ENCODE measurements at regions not wholly inside any gene's neighbourhood (a gene's known extent, or its start where the extent isn't known, plus 50 kb on each side); places are given as distances from the start of the nearest gene placed in this dataset.

DNA sequence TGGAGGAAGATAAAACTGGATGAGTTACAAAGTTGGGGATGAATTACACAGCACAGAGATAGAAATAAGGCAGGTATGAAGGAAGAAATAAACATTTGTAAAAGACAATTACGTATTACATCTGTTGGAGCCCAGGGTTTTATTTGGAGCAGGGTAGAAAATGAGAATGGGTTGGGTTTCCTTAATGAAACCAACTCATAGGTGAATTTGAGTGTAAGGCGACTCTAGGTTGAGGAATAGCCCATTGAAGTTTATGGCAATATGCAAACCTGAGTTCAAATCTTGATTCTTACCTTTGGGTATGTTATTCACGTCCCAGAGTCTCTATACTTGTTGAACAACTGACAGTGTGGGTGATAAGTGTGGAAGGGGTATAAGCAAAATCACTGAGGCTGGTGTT, 422.3 kb upstream of the WWC1 start:
- Mint-ChIP-seq H3K9me3 (peaks cover 3% of the 10 kb centered on the region), H3K27me3 (peaks cover 5% of the 10 kb centered on the region)

DNA sequence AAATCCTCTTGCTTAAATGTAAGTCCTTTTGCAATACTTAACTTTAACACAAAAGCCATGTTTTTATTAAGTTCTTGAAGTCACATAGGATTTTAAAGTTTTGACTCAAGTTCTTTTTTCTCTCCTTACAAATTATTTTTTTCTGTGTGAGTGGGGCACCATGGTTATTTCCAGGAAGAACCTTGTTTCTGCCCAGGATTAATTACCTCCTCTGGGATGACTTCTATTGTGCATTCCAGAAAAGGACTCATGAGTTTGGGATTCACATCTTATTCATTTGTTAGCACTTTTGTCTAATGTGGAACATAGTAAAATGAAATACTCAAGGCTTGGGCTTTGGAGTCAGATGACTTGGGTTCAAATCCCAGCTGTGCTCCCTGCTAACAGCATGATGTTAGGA, 421.4 kb upstream of the WWC1 start:
- Mint-ChIP-seq H3K4me3 (no peak overlapping the region), H3K36me3 (ENCODE audit: low read depth) (no peaks in the 10 kb centered on the region), H3K4me1 (ENCODE audit: low read depth) (no peaks in the 10 kb centered on the region), H3K9me3 (peaks cover 7% of the 10 kb centered on the region), H3K27me3 (peaks cover 5% of the 10 kb centered on the region), H3K27ac (no peak overlapping the region)
- POLR2A ChIA-PET = no interaction called here
- TF ChIP-seq, protein P1, sequence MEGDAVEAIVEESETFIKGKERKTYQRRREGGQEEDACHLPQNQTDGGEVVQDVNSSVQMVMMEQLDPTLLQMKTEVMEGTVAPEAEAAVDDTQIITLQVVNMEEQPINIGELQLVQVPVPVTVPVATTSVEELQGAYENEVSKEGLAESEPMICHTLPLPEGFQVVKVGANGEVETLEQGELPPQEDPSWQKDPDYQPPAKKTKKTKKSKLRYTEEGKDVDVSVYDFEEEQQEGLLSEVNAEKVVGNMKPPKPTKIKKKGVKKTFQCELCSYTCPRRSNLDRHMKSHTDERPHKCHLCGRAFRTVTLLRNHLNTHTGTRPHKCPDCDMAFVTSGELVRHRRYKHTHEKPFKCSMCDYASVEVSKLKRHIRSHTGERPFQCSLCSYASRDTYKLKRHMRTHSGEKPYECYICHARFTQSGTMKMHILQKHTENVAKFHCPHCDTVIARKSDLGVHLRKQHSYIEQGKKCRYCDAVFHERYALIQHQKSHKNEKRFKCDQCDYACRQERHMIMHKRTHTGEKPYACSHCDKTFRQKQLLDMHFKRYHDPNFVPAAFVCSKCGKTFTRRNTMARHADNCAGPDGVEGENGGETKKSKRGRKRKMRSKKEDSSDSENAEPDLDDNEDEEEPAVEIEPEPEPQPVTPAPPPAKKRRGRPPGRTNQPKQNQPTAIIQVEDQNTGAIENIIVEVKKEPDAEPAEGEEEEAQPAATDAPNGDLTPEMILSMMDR (IDR thresholded peaks at IDR 0.05) = no peak
- CTCF ChIA-PET = no interaction called here
- intact Hi-C loops (cut with micrococcal nuclease) = no loop called here
- ATAC-seq (no peak), DNase-seq (no peak)

More for the DNA sequence above, 422.3 kb upstream of the WWC1 start:
- ChIA-PET CTCF (no interaction called here), POLR2A (no interaction called here)
- H3K36me3 Mint-ChIP-seq (ENCODE audit: low read depth) = no peaks in the 10 kb centered on the region
- H3K27ac Mint-ChIP-seq = no peak overlapping the region
- intact Hi-C loops (cut with micrococcal nuclease) = no loop called here
- ATAC-seq (no peak), DNase-seq (no peak)
- H3K4me1 Mint-ChIP-seq (ENCODE audit: low read depth) = no peaks in the 10 kb centered on the region
- H3K4me3 Mint-ChIP-seq = no peak overlapping the region
- TF ChIP-seq, protein P1 (IDR thresholded peaks at IDR 0.05) = no peak

DNA sequence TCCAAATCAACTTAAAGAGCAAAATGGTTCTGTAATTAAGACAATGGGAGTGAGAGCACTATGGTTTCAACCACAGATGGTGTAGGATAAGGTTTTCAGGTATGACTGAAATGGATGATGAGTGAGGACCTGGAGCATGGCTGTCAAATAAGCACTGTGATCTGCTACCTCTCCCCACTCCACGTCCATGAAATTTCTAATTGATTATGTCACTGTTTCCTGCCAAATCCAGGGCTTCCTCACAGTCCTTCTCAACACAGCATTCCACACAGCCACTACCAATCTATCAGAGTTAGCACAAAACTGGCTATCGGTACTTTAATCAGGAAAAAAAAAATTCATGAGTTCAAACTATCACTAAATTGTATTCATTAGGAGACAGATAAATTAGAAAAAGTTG, 420.4 kb upstream of the WWC1 start:
- CTCF ChIA-PET = no interaction called here
- no peaks in the 10 kb centered on the region for H3K36me3 Mint-ChIP-seq (ENCODE audit: low read depth)

DNA sequence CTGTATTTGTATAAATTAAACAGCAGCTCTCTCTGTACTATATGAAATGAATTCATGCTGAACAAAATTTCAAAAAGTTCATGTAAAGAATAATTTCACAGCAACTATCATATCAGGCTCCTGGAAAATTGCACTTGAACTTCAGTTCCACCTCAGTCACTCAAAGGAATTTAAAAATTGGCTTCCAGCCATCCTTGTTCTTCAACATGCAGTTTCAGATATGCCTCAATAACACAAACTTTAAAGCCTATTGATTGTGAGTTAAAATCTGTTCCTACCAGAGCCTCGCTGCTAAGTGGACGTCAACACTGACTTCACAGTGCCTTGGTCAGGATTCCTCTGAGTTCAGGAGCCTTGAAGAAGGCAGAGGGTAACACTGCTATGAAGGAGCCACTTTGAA, 418.7 kb upstream of the WWC1 start:
- CTCF ChIA-PET = no interaction called here
- peaks cover 3% of the 10 kb centered on the region for H3K27me3 Mint-ChIP-seq
- no peak overlapping the region for H3K27ac Mint-ChIP-seq

More for the DNA sequence above, 420.4 kb upstream of the WWC1 start:
- Mint-ChIP-seq H3K4me1 (ENCODE audit: low read depth) (no peaks in the 10 kb centered on the region), H3K9me3 (peaks cover 12% of the 10 kb centered on the region), H3K27ac (no peak overlapping the region), H3K4me3 (no peak overlapping the region), H3K27me3 (peaks cover 5% of the 10 kb centered on the region)
- no peak for DNase-seq
- intact Hi-C loops (cut with micrococcal nuclease) = no loop called here
- POLR2A ChIA-PET = no interaction called here
- ATAC-seq = no peak
- TF ChIP-seq, protein P1 (IDR thresholded peaks at IDR 0.05) = no peak

DNA sequence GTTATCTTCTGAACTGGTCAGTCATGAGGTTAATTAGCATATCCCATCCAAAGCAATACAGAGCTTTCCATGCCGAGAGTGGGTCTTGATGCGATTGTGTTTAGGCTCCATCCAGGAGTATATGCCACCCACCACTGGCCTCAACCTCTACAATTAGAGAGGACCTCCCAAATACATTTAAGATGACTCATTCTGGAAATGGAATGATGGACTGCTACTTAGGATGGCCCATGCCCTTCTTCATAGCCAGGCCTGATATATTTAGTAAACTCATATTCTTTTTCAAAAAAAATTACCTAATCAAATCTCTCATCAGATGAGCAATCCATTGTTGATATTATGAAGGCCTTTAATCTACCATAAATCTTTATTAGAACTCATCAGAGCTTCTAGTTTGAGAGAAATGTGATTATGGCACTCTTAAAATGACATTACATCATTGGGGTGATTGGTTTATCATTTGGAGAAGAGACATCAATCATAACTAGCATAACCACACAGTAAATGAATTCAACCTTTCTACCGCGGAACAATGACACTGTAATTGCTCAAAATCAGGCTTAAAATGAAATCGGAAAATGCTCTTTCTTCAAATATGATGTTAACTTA, 414.2 kb upstream of the WWC1 start:
- ATAC-seq (no peak), DNase-seq (no peak)
- CTCF ChIA-PET = no interaction called here
- Mint-ChIP-seq H3K9me3 (peaks cover 12% of the 10 kb centered on the region), H3K27ac (no peak overlapping the region), H3K4me1 (ENCODE audit: low read depth) (no peaks in the 10 kb centered on the region), H3K4me3 (no peak overlapping the region), H3K27me3 (no peaks in the 10 kb centered on the region), H3K36me3 (ENCODE audit: low read depth) (no peaks in the 10 kb centered on the region)
- intact Hi-C loops (cut with micrococcal nuclease) = no loop called here
- POLR2A ChIA-PET = no interaction called here
- TF ChIP-seq, protein P1 (IDR thresholded peaks at IDR 0.05) = no peak

More for the DNA sequence above, 418.7 kb upstream of the WWC1 start:
- Mint-ChIP-seq H3K4me1 (ENCODE audit: low read depth) (no peaks in the 10 kb centered on the region), H3K4me3 (no peak overlapping the region), H3K36me3 (ENCODE audit: low read depth) (no peaks in the 10 kb centered on the region), H3K9me3 (peaks cover 12% of the 10 kb centered on the region)
- TF ChIP-seq, protein P1 (IDR thresholded peaks at IDR 0.05) = no peak
- ATAC-seq (no peak), DNase-seq (no peak)
- POLR2A ChIA-PET = no interaction called here
- intact Hi-C loops (cut with micrococcal nuclease) = no loop called here

Data from activated CD8-positive, alpha-beta T cell treated with anti-CD3 and anti-CD28 coated beads for 36 hours (primary cell).